ENCODE measurements at regions not wholly inside any gene's neighbourhood (a gene's known extent, or its start where the extent isn't known, plus 50 kb on each side); places are given as distances from the start of the nearest gene placed in this dataset.

GRCh38 chrX:33465137-33465536 lies 253.8 kb upstream of the DMD start:
- no peak for DNase-seq (ENCODE audit: low spot score)
- intact Hi-C loops (cut with DNase I), result no loop called here

DNA sequence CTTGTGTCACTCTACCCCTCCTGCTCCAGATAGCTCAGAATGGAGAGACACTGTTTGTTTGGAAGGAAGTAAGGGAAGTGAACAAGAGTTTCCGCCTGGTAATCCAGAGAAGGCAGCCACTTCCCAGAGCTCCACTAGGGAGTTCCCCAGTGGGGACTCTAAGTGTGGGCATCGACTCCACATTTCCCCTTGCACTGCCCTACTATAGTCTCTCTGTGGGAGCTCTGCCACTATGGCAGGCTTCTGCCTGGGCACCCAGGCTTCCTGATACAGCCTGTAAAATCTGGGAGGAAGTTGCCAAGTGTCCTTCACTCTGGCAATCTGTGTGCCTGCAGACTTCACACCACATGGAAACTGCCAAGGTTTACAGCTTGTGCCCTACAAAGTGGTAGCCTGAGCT lies 245.8 kb upstream of the DMD start:
- DNase-seq (ENCODE audit: low spot score) (no peak), ATAC-seq (no peak)
- intact Hi-C loops (cut with DNase I), result no loop called here

More at GRCh38 chrX:33465137-33465536, 253.8 kb upstream of the DMD start:
- ATAC-seq, result no peak

DNA sequence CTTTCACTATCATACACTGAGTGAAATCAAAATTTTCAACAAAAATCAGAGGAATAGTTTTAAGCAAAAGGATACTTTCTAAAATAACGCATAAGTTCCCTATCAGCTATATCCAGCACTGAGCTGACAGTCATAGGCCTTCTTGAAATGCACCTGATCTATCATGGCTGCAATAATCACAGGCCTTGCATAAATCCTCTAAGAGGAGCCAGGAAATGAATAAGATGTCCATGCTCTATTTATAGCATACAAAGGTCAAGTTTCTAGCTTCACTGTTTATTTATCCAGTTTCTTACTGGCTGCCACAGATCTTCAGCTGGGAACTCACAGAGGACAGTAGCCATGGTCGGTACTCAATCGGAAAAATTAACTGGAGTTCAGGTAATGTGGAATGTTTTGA lies 235.9 kb upstream of the DMD start:
- intact Hi-C loops (cut with DNase I), result no loop called here
- ATAC-seq, result no peak
- no peak for DNase-seq (ENCODE audit: low spot score)

- ATAC-seq, result peak; percentile 52
- intact Hi-C loops (cut with DNase I), result no loop called here
- DNase-seq (ENCODE audit: low spot score), result peak; percentile 75
Observed at GRCh38 chrX:33434256-33435092, 223.1 kb upstream of the DMD start.

- ATAC-seq, result no peak
- intact Hi-C loops (cut with DNase I), result no loop called here
- no peak for DNase-seq (ENCODE audit: low spot score)
Observed at GRCh38 chrX:33416273-33416805, 205.0 kb upstream of the DMD start.

- intact Hi-C loops (cut with DNase I), result no loop called here
- no peak for ATAC-seq
Observed at GRCh38 chrX:33415459-33415858, 204.1 kb upstream of the DMD start.

GRCh38 chrX:33385546-33385945 lies 174.2 kb upstream of the DMD start:
- DNase-seq (ENCODE audit: low spot score) (no peak), ATAC-seq (no peak)
- intact Hi-C loops (cut with DNase I), result no loop called here

More at GRCh38 chrX:33415459-33415858, 204.1 kb upstream of the DMD start:
- DNase-seq (ENCODE audit: low spot score), result no peak

DNA sequence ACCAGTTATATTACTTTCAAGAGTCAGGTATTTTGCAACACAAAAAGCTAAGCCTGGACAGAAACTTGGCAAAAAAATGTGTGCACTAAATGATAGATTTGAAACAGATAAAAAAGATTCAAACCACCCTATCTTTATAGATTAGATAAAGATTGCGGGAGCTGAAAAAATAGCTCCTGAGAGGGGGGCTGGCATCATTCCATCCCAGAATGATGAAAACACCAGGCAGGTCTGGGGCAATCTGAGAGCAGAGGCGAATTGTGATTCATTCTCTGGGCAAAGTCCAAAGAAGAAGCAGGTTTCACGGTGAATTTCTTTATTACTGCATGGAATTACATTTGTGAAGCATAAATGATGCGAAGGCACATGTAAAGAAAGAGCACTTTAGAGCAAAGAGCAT lies 168.5 kb upstream of the DMD start:
- intact Hi-C loops (cut with DNase I), result no loop called here
- no peak for DNase-seq (ENCODE audit: low spot score)
- ATAC-seq, result no peak

- ATAC-seq, result no peak
- no peak for DNase-seq (ENCODE audit: low spot score)
- intact Hi-C loops (cut with DNase I), result no loop called here
Observed at GRCh38 chrX:33357606-33358005, 146.3 kb upstream of the DMD start.

DNA sequence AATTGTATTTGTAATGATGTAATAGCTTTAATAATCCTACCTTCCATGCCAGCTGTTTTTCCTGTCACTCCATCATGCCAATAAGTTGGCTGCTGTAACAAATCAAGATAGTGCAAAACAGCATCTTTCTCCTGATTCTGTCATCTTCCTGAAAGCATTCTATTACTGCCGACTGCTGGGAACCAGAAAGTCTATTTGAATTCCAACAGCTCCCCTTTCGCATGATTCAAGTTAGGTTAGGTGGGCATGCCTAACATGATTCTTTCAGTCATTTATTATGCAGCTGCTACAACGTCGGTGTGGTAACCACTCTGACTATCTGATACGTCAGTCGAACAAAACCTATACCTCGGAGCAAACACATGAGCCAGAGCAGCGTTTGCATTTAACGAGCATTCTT lies 127.9 kb upstream of the DMD start:
- ATAC-seq (no peak), DNase-seq (ENCODE audit: low spot score) (no peak)
- intact Hi-C loops (cut with DNase I), result no loop called here

DNA sequence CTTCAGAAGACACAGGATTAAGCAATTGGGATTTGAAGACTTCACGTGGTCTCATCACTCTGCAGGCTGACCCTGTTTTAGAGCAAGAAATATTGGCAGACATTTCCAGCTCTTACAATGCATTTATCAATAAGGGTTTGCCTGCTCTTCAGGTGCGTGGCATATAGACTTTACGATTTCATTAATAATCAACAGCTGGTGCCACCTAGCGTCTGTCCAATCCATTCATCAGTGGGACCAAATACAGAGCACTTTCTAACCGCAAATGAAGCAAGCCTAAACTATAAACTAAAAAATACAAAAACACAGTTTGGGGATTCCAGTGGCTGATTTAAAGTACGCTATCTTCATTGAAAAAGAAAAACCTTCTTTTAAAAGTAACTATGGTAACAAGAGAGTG lies 125.4 kb upstream of the DMD start:
- intact Hi-C loops (cut with DNase I), result no loop called here
- ATAC-seq (no peak), DNase-seq (ENCODE audit: low spot score) (no peak)

GRCh38 chrX:33333271-33333670 lies 121.9 kb upstream of the DMD start:
- intact Hi-C loops (cut with DNase I), result no loop called here
- DNase-seq (ENCODE audit: low spot score), result no peak
- no peak for ATAC-seq

DNA sequence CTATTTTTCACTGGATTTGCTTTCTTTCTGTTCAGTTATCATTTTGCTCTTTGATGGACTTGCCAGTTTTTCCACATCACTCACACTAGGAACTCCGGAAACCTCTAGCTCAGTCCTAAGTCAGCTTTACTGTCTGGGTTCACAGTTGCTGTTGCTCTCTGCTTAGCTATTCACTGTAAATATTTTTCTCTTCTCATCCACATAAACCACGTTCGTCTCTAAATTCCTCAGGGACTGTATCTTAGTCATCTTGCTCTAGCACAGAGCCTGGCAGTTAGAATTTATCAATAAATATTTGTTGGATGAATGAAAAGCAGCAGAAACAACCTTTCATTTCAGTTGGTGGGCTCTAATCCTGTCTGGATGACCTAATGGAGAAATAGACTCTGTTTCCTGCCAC lies 119.4 kb upstream of the DMD start:
- ATAC-seq, result no peak
- no peak for DNase-seq (ENCODE audit: low spot score)
- intact Hi-C loops (cut with DNase I), result no loop called here

GRCh38 chrX:33324099-33324498 lies 112.8 kb upstream of the DMD start:
- intact Hi-C loops (cut with DNase I), result no loop called here
- DNase-seq (ENCODE audit: low spot score) (no peak), ATAC-seq (no peak)

DNA sequence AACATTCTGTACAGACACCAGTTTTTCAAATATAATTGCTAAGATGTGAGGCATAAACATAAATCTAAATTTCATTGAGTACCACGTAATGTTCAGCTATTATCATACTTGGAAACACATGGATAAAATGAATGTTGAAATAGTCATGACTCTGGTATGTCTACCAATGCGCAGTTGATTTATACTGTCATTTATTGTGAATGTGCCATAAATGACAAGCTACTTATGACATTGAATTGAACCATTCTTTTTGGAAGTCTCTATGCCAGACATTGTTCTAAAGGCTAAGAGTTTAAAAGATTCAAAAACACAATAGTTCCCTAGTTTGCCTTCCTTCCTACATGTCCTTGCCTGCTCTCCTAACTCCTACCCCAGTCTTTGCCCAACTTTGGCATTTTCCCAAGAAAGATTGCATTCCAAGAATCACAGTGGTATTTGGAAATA lies 96.6 kb upstream of the DMD start:
- ATAC-seq (peak; percentile 46), DNase-seq (ENCODE audit: low spot score) (no peak)
- intact Hi-C loops (cut with DNase I), result no loop called here

DNA sequence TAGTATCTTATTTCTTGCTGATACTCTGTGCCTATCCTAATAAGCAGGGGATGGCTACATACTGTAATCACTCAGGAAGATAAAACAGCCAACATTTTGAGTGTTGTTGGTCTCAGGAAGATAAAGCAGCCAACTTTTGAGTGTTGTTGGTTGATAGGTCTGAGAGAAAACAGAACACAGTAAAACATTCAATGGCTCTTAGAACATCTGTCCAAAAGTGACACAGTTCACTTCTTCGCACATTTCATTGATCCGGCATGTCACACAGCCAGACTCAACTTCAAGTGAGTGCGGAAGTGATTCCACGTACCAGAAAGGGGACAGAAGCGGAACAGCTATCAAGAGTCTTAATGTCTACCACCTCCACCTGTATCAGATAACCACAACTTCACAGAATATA lies 87.3 kb upstream of the DMD start:
- DNase-seq (ENCODE audit: low spot score), result no peak
- intact Hi-C loops (cut with DNase I), result no loop called here
- ATAC-seq, result no peak

GRCh38 chrX:33285550-33285949 lies 74.2 kb upstream of the DMD start:
- ATAC-seq (no peak), DNase-seq (ENCODE audit: low spot score) (no peak)
- intact Hi-C loops (cut with DNase I), result no loop called here

- intact Hi-C loops (cut with DNase I), result no loop called here
- DNase-seq (ENCODE audit: low spot score) (no peak), ATAC-seq (no peak)
Observed at GRCh38 chrX:33277046-33277445, 65.7 kb upstream of the DMD start.

GRCh38 chrX:33273535-33273934 lies 62.2 kb upstream of the DMD start:
- DNase-seq (ENCODE audit: low spot score), result no peak
- intact Hi-C loops (cut with DNase I), result no loop called here
- no peak for ATAC-seq

DNA sequence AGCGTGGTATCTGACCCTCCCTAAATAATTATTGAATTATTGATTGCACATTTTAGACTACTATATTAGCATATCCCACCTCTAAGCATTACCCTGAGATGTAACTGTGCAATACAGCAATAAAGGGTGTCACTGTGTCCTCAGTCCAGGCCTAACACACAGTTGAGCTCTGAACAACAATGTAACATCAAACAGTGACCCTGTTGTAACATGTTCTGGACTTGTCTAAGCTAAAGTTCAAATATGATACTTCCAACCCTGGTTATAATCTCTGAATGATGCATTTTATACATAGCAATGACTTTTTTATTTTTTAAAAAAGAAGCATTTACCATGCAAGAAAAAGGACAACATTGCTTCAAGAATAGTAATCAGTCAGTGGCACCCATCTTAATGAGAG lies 61.6 kb upstream of the DMD start:
- no peak for DNase-seq (ENCODE audit: low spot score)
- ATAC-seq, result no peak
- intact Hi-C loops (cut with DNase I), result no loop called here

Data from sciatic nerve (tissue), 2 donors.